A204.1 (cell line): ENCODE measurements at regions not wholly inside any gene's neighbourhood (a gene's known extent, or its start where the extent isn't known, plus 50 kb on each side); places are given as distances from the start of the nearest gene placed in this dataset.

Source experiments
- FAIRE-seq: peaks from 2 replicates; lab custom pipeline; 2012; peaks lifted over from hg19 to GRCh38; lab: Jason Lieb, UNC

DNA sequence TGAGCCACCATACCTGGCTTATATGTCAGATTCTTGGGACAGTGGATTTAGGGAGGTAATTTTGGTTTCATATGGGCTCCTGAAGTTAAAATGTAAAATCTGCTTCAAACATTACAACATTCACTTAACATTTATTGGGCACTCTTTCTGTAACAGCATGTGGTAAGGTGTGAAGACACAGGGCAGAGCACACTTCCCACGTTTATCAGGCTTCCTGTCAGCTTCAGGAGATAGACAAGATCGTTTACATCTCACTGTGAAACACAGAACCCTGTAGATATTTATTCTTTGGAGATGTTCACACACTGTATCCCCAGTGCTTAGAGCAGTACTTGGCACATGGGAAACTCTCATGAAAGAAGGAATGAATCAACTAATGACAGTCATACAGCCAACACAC lies 426.0 kb upstream of the RARB start:
- FAIRE-seq: no peak

DNA sequence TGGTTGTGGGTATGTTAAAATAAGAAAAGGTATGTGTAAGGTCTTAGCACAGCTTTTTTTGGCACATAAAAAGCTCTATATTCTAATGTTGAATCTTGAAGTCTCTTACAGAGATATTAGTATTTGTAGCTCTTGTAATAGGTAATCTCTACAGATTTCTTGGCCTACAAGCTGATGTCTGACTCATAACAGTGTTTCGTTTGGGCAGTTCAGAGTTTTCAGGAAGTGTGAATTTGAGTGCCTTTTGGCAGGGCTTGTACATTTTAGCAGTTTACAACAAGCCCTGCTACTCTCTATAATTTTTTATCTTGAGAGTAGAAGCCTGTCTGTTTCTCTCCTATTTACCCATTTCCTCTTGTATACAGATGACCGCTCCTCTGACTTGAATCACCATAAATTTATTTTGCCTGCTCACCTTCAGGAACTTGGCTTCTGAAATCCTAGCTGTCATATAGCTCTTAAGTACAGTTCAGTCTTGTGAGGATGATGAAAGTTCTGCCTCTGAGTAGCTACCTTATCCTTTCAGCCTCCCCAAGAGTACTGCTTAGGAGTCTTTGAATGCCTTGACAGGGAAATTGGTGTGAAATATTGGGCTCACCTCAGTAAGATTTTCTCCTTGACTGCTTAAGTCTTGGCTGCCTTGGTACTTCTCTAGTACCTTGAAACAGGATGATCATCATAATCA lies 419.9 kb upstream of the RARB start:
- no peak for FAIRE-seq

DNA sequence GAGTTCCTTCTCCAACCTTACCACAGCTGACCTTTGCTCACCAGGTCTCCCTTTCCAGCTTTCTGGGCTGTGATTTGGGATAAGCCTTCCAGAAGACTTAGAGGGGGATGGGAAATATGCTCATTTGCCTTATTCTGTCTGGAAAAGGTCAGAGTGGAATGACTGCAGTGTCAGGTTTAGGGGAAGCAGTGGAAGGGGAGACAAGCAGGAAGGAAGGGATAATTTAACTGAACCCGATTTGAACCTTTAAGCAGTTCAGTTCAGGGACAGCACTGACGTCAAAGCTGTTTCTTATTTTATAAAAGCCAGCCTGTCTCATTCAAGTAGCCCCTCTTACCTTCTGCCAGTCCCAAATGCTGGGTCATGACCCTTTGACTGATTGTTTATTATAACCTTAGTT lies 418.4 kb upstream of the RARB start:
- no peak for FAIRE-seq

DNA sequence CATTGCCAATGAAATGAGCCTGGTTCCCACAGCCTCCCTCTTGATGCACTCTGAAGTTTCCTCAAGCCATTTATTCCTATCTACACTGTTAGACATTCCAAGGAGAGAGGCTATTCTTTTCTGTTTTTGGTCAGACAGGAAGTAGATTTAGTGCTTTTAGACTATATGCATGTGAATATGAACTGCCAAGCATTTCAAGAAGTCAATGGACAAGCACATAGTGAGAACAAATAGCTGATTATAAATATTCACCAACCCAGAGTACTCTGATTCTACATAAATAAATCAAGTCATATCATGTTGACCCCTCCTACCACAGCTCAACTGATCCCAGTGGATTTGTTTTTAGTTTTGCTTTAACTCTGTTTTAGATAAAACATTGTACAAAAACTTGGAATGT lies 412.5 kb upstream of the RARB start:
- FAIRE-seq: no peak

DNA sequence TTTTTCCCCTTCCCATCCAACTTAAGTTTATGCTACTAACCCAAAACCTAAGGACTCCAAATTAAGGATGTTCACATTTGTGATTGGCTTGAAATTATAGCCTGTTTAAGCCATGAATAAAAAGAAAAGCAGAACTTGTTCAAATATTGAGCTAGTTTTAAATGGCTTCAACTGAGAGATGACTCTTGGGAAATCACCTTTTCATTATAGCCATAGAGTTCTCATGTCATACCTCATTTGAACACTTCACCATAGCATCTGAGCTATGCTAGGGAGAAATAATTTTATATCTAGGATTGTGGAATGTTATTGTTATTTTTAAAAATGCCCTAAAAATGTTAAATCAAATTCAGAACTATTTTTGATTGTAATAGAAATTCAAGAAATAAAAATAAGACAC lies 409.2 kb upstream of the RARB start:
- no peak for FAIRE-seq

DNA sequence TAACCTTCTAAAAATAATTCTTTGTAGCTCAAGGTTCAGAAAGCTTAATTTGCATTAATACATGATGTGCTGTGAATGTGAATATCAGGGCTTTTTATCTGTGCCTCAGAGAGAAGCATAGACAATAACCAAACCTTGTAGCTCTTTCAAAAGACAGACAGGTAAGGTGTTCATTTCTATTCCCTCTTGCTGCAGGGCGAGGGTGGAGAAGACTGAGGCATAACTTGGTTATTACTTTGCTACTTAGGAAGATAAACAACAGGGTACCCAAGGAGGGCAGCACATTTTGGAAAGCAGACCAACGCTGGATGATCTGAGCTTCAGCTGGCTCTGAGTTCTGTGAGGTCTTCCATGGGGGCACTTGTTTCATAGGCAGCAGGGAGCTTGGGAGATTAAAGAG lies 408.6 kb upstream of the RARB start:
- no peak for FAIRE-seq

DNA sequence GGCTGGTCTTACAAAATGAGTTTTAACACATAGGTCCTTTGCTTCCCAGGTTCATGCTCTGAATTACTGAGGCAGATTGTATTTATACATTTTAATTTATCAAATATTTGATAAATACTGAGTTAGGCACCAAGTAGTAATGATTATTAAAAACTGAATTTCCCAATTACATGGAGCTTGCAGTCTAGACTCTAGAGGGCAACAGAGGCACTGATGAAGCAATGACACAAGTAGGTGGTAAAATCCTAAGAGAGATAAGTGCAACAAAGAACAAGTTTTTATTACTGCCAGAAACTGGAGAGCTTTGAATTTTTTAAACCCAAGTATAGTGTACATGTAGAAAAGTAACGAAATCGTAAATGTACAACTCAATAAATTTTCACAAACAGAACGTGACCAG lies 406.2 kb upstream of the RARB start:
- no peak for FAIRE-seq

DNA sequence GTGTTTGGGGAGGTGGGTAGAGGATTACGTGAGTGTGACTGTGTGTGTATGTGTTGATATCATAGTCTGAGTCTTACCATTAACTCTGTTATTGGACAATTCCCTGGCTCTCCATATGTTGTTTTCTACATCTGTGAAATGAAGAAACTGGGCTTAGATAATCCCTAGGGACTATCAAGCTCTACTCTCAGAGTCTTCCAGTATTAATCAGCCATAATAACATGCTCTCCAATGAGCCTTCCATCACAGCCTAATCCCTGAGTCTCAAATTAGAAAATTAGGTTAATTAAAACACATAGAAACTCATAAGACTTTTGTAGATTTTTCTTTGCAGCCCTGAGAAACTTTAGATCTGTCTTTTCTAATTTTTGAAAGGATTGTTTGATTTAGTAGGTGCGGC lies 404.2 kb upstream of the RARB start:
- FAIRE-seq: no peak

DNA sequence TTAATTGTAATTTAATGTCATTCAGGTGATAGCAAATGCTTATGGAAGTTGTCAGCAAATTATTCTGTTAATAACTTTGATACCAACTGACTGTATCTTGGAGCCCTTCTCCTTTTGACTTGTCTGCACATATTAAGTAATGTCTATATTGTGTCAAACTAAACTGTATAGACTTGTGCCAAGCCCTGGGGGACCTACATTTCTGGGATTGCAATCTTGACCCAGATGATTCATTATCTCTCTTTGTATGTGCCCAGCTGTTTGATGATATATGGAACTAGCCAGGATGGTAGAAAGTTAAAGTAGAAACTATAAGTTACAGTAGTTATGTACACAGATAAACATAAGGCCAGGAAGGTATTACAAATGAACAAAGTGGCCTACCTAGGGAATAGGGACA lies 402.8 kb upstream of the RARB start:
- FAIRE-seq: no peak

DNA sequence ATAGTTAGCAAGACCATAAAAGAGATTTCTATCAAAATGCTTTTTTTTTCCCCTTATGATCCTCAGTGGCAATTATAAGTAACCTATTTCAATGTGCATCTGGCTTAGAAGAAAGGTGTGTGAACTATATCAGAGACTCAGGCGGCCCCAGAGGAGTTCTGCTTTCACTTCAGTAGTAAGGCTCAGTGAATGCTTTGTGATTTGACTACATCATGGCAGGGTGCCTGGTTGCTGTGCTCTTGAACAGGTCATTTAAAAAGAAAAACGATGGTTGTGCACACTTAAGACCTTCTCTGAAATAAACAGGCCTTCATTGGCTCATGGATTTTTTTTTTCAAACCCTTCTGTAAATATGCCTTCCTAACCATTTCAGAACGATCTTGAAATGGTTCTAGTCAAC lies 400.4 kb upstream of the RARB start:
- no peak for FAIRE-seq

DNA sequence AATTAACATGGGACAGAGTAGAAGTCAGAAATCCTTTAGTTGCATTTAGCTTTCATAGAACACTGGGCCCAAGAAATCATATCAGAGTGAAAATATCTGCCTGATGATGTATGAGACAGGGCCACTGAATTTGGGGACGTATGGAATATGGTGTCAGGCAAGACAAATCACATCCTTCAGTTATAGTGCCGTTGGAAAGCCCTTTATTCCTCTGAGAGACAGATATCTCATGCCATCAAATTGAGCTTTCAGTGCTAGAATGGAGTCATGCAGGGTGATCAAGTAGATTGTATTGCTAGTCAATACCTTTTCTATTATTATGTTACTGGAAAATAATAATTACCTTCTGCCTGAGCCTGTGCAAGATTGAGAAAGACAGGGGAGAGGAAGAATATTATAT lies 398.2 kb upstream of the RARB start:
- FAIRE-seq: no peak

DNA sequence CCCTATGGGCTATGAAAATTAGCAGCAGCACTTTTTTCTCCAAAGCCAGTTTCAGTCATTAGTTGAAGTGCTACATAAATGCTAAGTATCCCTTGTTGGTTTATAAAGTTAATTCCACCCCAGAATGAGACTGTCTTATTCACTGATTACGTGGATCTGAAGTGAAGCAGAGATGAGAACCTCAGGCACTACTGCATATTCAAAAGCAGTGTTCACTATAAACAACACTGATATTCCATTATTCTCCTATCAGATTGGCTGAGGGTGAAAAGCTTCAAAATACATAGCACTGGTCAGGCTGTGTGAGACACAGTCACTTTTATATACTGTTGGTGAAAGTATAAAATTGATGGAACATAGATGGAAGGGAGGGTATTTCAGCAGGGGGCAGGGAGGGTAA lies 395.7 kb upstream of the RARB start:
- no peak for FAIRE-seq

DNA sequence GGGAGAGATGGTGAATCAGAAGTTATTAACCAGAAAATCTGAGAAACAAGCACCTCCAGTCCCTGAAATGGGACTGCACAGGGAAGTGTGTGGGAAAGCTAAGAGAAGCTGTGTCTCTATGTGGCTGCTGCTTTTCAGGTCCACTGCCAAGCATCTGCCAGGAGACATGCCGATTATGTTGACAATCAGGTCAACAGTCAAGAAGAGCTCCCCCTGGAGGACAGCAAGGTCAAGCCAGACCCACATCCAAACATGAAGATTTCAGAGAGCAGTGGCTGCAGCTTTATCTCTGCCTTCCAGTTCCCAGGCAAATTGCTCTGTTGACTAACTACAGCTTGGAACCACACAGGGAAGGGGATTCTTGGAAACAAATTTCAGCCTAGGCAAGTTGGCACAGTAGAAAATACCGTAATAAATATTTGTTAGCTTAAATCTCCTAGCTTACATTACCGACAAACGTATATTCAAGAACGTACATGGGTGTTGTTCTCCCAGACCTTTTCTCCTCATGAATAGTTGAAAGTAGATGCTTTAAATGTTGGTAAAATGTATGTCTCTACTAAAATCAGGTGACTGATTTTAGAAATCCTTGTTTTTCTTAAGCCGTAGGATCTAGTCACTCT lies 394.5 kb upstream of the RARB start:
- FAIRE-seq: no peak

DNA sequence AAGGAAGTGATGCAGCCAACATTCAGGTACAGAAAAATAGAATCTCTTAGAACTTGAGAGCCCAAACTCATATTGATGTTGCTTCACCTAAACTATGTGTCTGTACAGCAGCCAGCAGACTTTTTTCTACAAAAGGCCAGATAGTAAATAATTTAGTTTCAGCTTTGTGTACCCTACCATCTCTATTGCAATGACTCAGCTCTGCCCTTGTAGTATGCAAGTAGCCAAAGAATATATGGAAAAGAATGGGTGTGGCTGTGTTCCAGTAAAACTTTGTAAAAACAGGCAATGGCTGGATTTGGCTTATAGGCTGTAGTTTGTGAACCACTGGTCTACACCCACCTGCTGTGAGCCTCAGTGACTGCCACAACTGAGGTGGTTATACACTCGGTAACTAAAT lies 392.5 kb upstream of the RARB start:
- FAIRE-seq: no peak

DNA sequence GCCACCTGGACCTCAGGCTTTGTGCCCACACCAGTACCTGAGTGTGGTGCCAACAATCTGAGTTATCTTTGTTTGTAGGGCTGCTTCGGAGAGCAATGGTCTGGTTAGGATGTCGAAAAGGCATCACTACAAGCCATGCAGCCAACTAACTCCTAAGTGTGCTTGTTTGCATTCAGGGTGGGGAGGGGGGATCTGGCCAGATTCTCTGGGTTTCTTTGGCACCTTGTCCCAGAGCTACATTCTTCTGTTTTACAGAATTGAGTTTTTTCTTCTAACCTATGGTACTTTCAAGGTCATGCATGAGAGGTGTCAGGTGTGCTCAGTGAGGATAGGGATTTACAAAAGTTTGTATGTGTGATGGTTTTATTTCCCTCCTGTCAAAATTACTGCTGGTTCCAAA lies 391.4 kb upstream of the RARB start:
- FAIRE-seq: no peak

DNA sequence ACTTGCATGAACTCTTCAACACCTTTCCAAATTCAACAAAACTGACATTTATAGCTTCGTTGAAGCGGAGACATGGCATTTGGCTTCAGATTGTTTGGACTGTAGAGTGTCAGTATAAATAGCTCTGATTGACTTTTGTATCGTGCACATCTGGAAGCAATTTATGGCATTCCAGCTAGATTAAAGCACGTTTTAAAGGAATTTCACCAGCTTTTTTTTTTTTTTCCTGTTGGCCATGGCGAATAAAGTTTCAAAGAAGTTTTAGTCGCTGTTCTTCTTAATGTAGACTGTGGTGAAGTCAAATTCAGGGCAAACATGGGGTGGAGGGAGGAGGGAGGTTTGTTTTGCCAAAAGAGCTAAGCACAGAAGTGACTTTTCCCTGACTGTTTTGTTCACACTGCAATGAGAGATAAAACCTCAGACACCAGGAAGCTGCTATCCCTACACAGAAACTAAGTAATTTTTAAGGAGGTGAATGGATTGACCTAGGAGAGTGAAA lies 391.0 kb upstream of the RARB start:
- no peak for FAIRE-seq

DNA sequence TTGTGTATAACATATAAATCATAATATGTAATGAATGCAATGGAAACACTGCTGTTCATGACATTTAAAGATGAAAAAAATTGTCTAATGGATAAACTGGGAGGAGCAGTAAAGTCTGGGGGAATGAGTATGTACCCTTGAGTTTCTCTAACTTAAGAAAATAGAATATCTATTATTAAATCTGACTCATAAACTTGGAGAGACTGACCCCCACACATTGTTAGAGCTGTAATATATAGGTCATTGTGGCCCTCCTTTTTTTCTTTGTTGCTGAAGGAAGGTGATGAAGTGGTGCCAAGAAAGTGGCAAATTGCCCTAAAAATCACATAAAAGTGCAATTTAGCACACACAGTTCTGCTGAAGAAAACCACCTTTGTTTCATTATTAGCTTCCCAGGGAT lies 389.8 kb upstream of the RARB start:
- FAIRE-seq: no peak

DNA sequence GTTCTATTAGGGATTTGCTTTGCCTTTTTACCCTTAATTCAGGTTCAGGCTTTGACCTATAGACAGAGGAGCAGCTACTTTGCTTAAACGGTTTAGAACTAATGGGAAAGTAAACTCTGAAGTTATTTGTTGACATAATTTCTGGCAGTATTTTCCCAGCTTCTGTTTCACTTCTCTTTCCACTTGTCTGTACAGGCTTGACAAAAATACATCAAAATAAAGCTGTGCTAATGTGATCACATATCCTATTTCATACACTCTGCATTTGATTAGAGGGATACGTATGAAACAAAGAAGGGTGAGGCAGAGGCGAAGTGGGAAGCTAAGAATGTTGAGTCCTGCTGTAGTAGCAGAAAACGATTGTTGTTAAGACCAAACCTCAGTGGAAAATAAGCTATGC lies 389.1 kb upstream of the RARB start:
- no peak for FAIRE-seq

DNA sequence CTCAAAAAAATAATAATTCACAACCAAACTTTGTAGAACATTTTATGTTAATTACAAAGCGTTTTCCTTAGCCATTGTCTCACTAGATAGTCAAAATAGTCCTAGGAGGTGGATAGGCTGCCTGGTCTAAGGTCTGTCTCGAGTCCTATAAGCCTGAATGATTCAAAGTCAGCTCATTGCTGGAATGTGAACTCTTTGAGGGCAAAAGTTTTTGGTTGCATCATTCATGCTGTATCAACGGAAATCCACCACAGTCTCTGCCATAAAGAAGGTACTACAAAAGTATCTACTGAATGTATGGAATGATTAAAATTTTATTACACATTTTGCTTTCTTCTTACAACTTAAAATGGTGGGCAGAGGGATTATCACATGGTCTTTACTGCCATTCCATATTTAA lies 387.3 kb upstream of the RARB start:
- no peak for FAIRE-seq

DNA sequence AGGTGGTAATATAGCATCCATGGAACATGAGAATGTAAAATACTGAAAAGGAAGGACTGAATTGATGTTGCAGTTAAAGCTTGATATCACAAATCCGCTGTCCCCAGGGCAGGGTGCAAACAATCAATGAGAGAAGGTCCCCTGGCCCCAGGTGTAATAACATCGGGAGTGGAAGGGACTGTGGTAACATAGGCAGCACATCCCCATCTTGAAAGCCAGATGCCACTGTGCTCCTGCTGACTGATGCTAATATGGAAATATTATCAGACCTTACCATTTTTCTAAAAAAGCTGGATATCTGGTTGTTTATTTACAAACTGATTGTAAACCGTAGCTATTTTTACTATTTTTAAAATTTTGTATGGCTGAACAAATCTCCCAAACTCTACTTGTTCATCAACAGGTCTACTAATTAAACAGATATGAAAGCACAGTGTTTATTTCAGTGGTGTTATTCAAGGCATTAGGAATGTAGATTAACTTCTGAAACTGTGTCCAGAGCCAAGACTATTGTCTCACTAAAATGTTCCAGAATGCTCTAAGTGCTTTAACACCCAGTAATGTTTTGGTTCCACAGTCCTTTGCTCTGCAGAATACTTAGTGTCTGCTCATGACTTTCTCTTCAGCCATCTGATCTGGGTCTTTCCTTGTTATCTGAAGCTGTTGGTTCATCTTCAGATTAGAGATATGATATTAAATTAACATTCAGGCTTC lies 386.0 kb upstream of the RARB start:
- no peak for FAIRE-seq

DNA sequence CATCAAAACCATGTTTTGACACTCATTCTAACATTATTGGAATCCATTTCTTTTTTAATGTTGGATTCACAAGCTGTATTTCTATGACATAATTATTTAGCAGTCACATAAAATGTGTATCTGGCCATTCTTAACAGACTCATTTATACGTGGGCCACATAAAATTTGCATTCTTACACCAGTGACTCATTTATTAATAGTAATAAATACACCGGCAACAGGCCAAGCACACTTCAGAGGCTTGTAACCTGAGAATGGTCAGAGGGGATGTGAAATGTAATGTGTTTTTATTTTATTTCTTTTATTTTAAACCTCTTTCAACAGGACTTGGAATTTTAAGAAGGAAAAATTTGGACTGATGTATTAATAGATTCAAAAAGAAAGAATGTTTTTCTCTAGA lies 384.9 kb upstream of the RARB start:
- FAIRE-seq: no peak

DNA sequence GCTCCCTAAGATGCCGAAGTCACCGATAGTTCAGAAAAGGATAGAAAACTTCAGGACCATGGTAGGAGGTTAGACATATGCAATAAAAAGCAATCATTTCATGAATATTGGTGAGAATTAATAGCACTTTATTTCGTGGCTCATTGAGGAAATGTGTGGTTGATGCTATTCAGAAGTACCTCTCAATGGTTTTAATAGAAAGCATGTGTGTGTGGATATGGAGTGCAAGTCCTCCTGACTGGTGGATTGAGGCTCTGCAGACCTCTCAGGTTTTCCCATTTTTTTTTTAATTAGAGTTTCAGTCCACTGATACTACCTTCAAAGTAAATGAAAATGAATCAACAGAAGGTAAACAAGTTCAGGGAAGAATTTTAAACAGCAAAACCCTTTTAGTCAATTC lies 384.3 kb upstream of the RARB start:
- no peak for FAIRE-seq

DNA sequence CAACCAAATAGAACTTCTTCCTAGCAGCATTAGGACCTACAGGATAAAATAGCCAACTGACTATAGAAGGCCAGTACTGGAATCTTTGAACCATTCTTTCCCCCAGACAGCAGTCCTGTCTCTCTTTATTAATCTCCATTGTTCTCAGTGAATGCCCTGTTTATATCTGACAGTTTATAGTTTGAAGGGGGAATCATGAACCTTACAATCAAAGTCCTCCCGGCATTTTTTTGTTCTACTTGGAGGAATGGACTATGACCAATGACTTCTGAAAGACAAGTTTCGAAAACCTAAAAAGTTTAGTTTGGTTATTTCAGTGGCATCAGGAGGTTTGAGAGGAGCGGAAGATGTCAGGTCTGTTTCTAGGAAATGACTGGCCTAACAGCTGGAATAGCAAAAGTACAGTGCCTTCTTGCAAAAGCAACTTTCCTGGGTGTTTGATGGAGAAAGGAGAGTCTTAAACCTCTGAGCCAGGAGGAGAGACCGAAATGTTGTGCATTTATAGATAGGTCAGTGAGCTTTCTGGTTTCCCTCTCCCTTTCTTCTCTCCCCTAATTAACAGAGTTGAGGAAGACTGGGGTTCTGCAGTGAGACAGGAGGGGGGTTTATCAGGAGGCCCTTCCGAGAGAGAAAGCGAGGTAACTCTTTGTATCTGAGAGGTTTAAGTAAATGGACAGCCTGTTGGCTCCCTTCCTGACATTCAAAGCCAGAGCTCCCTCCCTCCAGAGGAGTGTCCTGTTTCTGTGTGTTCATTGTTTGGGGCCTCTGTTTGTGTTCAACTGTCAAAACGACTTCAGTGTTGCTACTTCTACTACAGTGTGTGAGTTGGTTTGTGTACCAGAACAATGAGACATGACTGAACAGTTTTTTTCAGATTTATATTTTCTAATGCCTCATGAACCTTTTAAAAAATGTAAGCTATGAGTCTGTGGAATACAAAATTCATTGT lies 383.0 kb upstream of the RARB start:
- FAIRE-seq: no peak
